Thymus (tissue), 11 donors: ENCODE measurements at regions not wholly inside any gene's neighbourhood (a gene's known extent, or its start where the extent isn't known, plus 50 kb on each side); places are given as distances from the start of the nearest gene placed in this dataset.
"Not testable (repeated sequence)": the region's sequence is repeated elsewhere in the genome, so short reads cannot be mapped to it uniquely, and the experiment has no call there.

Experiments
- DNase-seq, 9 donors: peaks; one replicate each; pipeline ENCODE4 v3.0.0-alpha.2; 2013; ENCODE audit warnings: low spot score in 9 of 9, low read depth in 6 of 9, missing footprints in 1 of 9
- H3K27ac ChIP-seq, 2 donors: one replicate each; pipeline ENCODE4 v1.5.1; 2013; ENCODE audit warnings: control low read depth in 1 of 2, low read depth in 1 of 2, low read length in 1 of 2, mild to moderate bottlenecking in 1 of 2, moderate library complexity in 1 of 2
- H3K27me3 ChIP-seq, 2 donors: one replicate each; pipeline ENCODE4 v1.5.1; 2013; ENCODE audit warnings: low read length in 1 of 2; ENCODE audit not compliant: control insufficient read depth in 2 of 2, insufficient read depth in 1 of 2
- H3K36me3 ChIP-seq, 2 donors: one replicate each; pipeline ENCODE4 v1.5.1; 2013; ENCODE audit warnings: low read length in 1 of 2, mild to moderate bottlenecking in 1 of 2, moderate library complexity in 1 of 2; ENCODE audit not compliant: control insufficient read depth in 2 of 2, insufficient read depth in 2 of 2
- H3K4me1 ChIP-seq, 2 donors: one replicate each; pipeline ENCODE4 v1.5.1; 2013; ENCODE audit warnings: low read length in 2 of 2; ENCODE audit not compliant: control insufficient read depth in 2 of 2, insufficient read depth in 2 of 2
- H3K4me3 ChIP-seq, 2 donors: one replicate each; pipeline ENCODE4 v1.5.1; 2013; ENCODE audit warnings: low read length in 2 of 2, control low read depth in 1 of 2, mild to moderate bottlenecking in 1 of 2
- H3K9me3 ChIP-seq, 2 donors: one replicate each; pipeline ENCODE4 v1.5.1; 2013; ENCODE audit warnings: low read length in 1 of 2, mild to moderate bottlenecking in 1 of 2; ENCODE audit not compliant: control insufficient read depth in 2 of 2, insufficient read depth in 1 of 2
- WGBS: extraction: QIAGEN DNeasy Blood & Tissue Kit; methylation state at CpG from one replicate; pipeline ENCODE4 v1.1.7; 2013; 5-methylcytosine and 5-hydroxymethylcytosine counted together
- donor health status: healthy.

- DNase-seq: no peak
- Histone ChIP-seq H3K27ac (no peak overlapping the region), H3K4me3 (no peak overlapping the region), H3K36me3 (no peaks in the 10 kb centered on the region), H3K4me1 (no peaks in the 10 kb centered on the region), H3K9me3 (peaks cover 0 to 6% of the 10 kb centered on the region in 2 donors), H3K27me3 (no peaks in the 10 kb centered on the region)
Observed at GRCh38 chr1:79714664-79715063, 708.1 kb upstream of the ADGRL4 start.

- DNase-seq: peak in 1 of 9 donors; percentile 10
- no peaks in the 10 kb centered on the region for H3K4me1 ChIP-seq
- H3K4me3 ChIP-seq: no peak overlapping the region
- 52% methylated on average over 3 of the region's 3 CpGs for WGBS
- no peaks in the 10 kb centered on the region for H3K27me3 ChIP-seq
- no peaks in the 10 kb centered on the region for H3K9me3 ChIP-seq
- no peak overlapping the region for H3K27ac ChIP-seq
- H3K36me3 ChIP-seq: no peaks in the 10 kb centered on the region
Observed at GRCh38 chr1:79711001-79711431, 704.5 kb upstream of the ADGRL4 start.

GRCh38 chr1:79708646-79709265 lies 702.2 kb upstream of the ADGRL4 start:
- peaks cover 0 to 7% of the 10 kb centered on the region in 2 donors for H3K9me3 ChIP-seq
- WGBS: 98% methylated on average over 1 of the region's 1 CpG
- H3K4me3 ChIP-seq: no peak overlapping the region
- no peak overlapping the region for H3K27ac ChIP-seq
- no peaks in the 10 kb centered on the region for H3K36me3 ChIP-seq
- H3K4me1 ChIP-seq: no peaks in the 10 kb centered on the region
- no peaks in the 10 kb centered on the region for H3K27me3 ChIP-seq
- no peak for DNase-seq

GRCh38 chr1:79705218-79705617 lies 698.7 kb upstream of the ADGRL4 start:
- Histone ChIP-seq H3K4me3 (no peak overlapping the region), H3K27me3 (no peaks in the 10 kb centered on the region), H3K4me1 (no peaks in the 10 kb centered on the region), H3K36me3 (no peaks in the 10 kb centered on the region), H3K9me3 (peaks cover 0 to 7% of the 10 kb centered on the region in 2 donors), H3K27ac (no peak overlapping the region)
- WGBS: 94% methylated on average over 2 of the region's 2 CpGs
- DNase-seq: no peak

GRCh38 chr1:79704067-79704466 lies 697.5 kb upstream of the ADGRL4 start:
- no peak for DNase-seq
- H3K9me3 ChIP-seq: peaks cover 0 to 7% of the 10 kb centered on the region in 2 donors
- H3K4me3 ChIP-seq: no peak overlapping the region
- H3K27ac ChIP-seq: no peak overlapping the region
- no peaks in the 10 kb centered on the region for H3K36me3 ChIP-seq
- H3K4me1 ChIP-seq: no peaks in the 10 kb centered on the region
- no peaks in the 10 kb centered on the region for H3K27me3 ChIP-seq
- 89% methylated on average over 1 of the region's 1 CpG for WGBS

GRCh38 chr1:79702336-79702999 lies 695.9 kb upstream of the ADGRL4 start:
- WGBS: 56% methylated on average over 4 of the region's 4 CpGs
- not testable (repeated sequence) for H3K4me3 ChIP-seq, H3K27ac ChIP-seq, H3K9me3 ChIP-seq, H3K36me3 ChIP-seq, H3K27me3 ChIP-seq, H3K4me1 ChIP-seq, DNase-seq

GRCh38 chr1:79695138-79695537 lies 688.6 kb upstream of the ADGRL4 start:
- no peak for DNase-seq
- no peaks in the 10 kb centered on the region for H3K9me3 ChIP-seq
- H3K27me3 ChIP-seq: no peaks in the 10 kb centered on the region
- H3K4me3 ChIP-seq: no peak overlapping the region
- H3K4me1 ChIP-seq: no peaks in the 10 kb centered on the region
- no peaks in the 10 kb centered on the region for H3K36me3 ChIP-seq
- H3K27ac ChIP-seq: no peak overlapping the region

- H3K9me3 ChIP-seq: no peaks in the 10 kb centered on the region
- H3K27ac ChIP-seq: no peak overlapping the region
- H3K36me3 ChIP-seq: no peaks in the 10 kb centered on the region
- WGBS: 88% methylated on average over 1 of the region's 1 CpG
- no peaks in the 10 kb centered on the region for H3K27me3 ChIP-seq
- no peak for DNase-seq
- H3K4me3 ChIP-seq: no peak overlapping the region
- H3K4me1 ChIP-seq: no peaks in the 10 kb centered on the region
Observed at GRCh38 chr1:79694241-79694640, 687.7 kb upstream of the ADGRL4 start.

- Histone ChIP-seq H3K27me3 (no peaks in the 10 kb centered on the region), H3K4me1 (no peaks in the 10 kb centered on the region), H3K27ac (no peak overlapping the region), H3K36me3 (no peaks in the 10 kb centered on the region), H3K9me3 (no peaks in the 10 kb centered on the region), H3K4me3 (no peak overlapping the region)
- 84% methylated on average over 2 of the region's 2 CpGs for WGBS
- no peak for DNase-seq
Observed at GRCh38 chr1:79693441-79694114, 687.0 kb upstream of the ADGRL4 start.
